NCI-H69 (cell line): ENCODE measurements at regions not wholly inside any gene's neighbourhood (a gene's known extent, or its start where the extent isn't known, plus 50 kb on each side); places are given as distances from the start of the nearest gene placed in this dataset.
"Not testable (repeated sequence)": the region's sequence is repeated elsewhere in the genome, so short reads cannot be mapped to it uniquely, and the experiment has no call there.

Source experiments
- DNase-seq: peaks from one replicate; lab custom pipeline; 2025; lab: John Stamatoyannopoulos, UW

- DNase-seq = peak; percentile 93
Observed at GRCh38 chr6:115270953-115271352, 789.7 kb downstream of the FRK start.

GRCh38 chr6:115241373-115241772, 819.3 kb downstream of the FRK start:
- no peak for DNase-seq

GRCh38 chr6:115221198-115221597, 839.5 kb downstream of the FRK start:
- no peak for DNase-seq

- DNase-seq = no peak
Observed at GRCh38 chr6:115220551-115221159, 840.0 kb downstream of the FRK start.

GRCh38 chr6:115219645-115220044, 841.0 kb downstream of the FRK start:
- DNase-seq = no peak

GRCh38 chr6:115216835-115217234, 843.9 kb downstream of the FRK start:
- DNase-seq = no peak

- no peak for DNase-seq
Observed at GRCh38 chr6:115214283-115214682, 846.4 kb downstream of the FRK start.

GRCh38 chr6:115203381-115203780, 857.3 kb downstream of the FRK start:
- DNase-seq = peak; percentile 21

- peak; percentile 5 for DNase-seq
Observed at GRCh38 chr6:115194981-115195638, 852.3 kb upstream of the HS3ST5 start.

GRCh38 chr6:115191989-115192388, 849.2 kb upstream of the HS3ST5 start:
- DNase-seq = no peak

GRCh38 chr6:115190534-115190933, 847.7 kb upstream of the HS3ST5 start:
- DNase-seq = no peak

- not testable (repeated sequence) for DNase-seq
Observed at GRCh38 chr6:115175456-115175855, 832.6 kb upstream of the HS3ST5 start.

GRCh38 chr6:115165912-115166311, 823.1 kb upstream of the HS3ST5 start:
- peak; percentile 4 for DNase-seq

GRCh38 chr6:115159733-115160132, 816.9 kb upstream of the HS3ST5 start:
- no peak for DNase-seq

GRCh38 chr6:115137910-115138309, 795.1 kb upstream of the HS3ST5 start:
- peak; percentile 16 for DNase-seq

- no peak for DNase-seq
Observed at GRCh38 chr6:115133790-115134189, 791.0 kb upstream of the HS3ST5 start.

GRCh38 chr6:115131709-115132490, 789.1 kb upstream of the HS3ST5 start:
- DNase-seq = no peak

GRCh38 chr6:115121513-115121912, 778.7 kb upstream of the HS3ST5 start:
- not testable (repeated sequence) for DNase-seq

- DNase-seq = peak; percentile 88
Observed at GRCh38 chr6:115120391-115120790, 777.6 kb upstream of the HS3ST5 start.

- no peak for DNase-seq
Observed at GRCh38 chr6:115091461-115091860, 748.6 kb upstream of the HS3ST5 start.

GRCh38 chr6:115078555-115078954, 735.7 kb upstream of the HS3ST5 start:
- DNase-seq = no peak

GRCh38 chr6:115071962-115072361, 729.1 kb upstream of the HS3ST5 start:
- DNase-seq = no peak
